ENCODE measurements at regions not wholly inside any gene's neighbourhood (a gene's known extent, or its start where the extent isn't known, plus 50 kb on each side); places are given as distances from the start of the nearest gene placed in this dataset.

DNA sequence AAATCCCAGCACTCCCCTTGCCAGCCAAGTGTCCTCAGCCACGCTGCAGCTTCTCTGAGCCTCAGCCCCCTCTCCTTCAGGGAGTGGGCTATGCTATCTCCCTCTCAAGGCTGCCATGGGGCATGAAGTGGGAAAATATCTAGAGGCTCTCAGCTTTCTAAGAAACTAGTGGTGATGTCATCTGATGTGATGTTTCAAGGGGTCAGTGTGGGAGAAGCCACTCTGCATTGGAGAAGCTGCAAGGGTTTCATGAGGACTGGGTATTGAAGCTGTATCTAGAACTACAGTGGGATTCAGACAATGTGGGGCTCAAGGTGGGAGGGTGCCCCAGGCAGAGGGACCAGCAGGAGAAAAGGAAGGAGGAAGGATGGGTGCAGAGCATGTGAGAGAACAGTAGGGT is 210.2 kb downstream of the TLE3 start:
- TF ChIP-seq, protein P1, sequence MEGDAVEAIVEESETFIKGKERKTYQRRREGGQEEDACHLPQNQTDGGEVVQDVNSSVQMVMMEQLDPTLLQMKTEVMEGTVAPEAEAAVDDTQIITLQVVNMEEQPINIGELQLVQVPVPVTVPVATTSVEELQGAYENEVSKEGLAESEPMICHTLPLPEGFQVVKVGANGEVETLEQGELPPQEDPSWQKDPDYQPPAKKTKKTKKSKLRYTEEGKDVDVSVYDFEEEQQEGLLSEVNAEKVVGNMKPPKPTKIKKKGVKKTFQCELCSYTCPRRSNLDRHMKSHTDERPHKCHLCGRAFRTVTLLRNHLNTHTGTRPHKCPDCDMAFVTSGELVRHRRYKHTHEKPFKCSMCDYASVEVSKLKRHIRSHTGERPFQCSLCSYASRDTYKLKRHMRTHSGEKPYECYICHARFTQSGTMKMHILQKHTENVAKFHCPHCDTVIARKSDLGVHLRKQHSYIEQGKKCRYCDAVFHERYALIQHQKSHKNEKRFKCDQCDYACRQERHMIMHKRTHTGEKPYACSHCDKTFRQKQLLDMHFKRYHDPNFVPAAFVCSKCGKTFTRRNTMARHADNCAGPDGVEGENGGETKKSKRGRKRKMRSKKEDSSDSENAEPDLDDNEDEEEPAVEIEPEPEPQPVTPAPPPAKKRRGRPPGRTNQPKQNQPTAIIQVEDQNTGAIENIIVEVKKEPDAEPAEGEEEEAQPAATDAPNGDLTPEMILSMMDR (IDR thresholded peaks at IDR 0.05): no peak
- TF ChIP-seq POLR2A (IDR thresholded peaks at IDR 0.05): no peak
- no peak for TF ChIP-seq EP300 (IDR thresholded peaks at IDR 0.05)

Data from tibial nerve (tissue), 4 donors.